ENCODE measurements at regions not wholly inside any gene's neighbourhood (a gene's known extent, or its start where the extent isn't known, plus 50 kb on each side); places are given as distances from the start of the nearest gene placed in this dataset.
A peak's percentile ranks its signal among the peaks of the same experiment; 100 is the strongest.

DNA sequence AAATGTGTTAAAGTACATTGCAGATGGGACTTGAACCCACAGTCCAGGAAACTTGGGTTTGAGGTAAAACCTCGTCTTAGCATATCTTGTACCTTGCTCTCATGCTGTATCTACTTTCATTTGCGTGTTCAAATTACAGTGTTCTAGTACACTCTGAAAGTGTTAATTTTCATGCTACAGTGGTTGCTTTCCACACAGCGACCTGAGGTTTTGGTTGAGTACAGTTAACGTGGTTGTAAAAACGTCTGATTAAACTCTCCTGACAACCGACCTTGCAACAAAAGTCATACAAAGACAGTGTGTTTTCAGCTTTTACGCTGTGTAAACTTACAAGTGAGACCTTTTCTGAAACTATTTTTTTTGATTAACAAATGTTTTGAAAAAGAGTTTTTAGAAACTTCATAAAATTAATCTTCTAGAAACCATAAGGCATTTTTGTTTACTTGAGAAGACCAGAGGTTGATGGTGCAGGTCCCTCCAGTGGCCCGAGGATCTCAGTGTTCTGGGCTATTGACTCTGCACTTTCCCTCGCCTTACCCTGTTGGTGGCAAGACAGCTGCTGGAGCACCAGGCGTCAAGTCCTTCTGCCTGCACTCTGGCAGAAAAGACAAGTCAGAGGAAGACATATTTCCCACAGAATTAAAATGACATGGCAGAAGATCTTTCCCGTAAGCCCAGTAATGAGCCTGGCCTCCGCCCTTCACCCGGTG is 334.0 kb downstream of the THBS2 start:
- Histone ChIP-seq H3K4me1 (peaks cover 0 to 29% (median 13%) of the 10 kb centered on the region in 4 donors), H3K4me3 (no peak overlapping the region), H3K9me3 (no peaks in the 10 kb centered on the region), H3K27ac (peak overlapping the region in 2 of 4 donors; percentile 37 to 52), H3K27me3 (no peaks in the 10 kb centered on the region), H3K36me3 (no peaks in the 10 kb centered on the region)
- intact Hi-C loops (cut with DNase I), result no loop called here
- no peak for DNase-seq
- 28 to 70% methylated on average over 13 of the region's 13 CpGs for WGBS, 2 donors
- TF ChIP-seq EP300 (IDR thresholded peaks at IDR 0.05) (no peak), POLR2AphosphoS5 (IDR thresholded peaks at IDR 0.05) (no peak), POLR2A (IDR thresholded peaks at IDR 0.05) (no peak)
- TF ChIP-seq, protein P1, sequence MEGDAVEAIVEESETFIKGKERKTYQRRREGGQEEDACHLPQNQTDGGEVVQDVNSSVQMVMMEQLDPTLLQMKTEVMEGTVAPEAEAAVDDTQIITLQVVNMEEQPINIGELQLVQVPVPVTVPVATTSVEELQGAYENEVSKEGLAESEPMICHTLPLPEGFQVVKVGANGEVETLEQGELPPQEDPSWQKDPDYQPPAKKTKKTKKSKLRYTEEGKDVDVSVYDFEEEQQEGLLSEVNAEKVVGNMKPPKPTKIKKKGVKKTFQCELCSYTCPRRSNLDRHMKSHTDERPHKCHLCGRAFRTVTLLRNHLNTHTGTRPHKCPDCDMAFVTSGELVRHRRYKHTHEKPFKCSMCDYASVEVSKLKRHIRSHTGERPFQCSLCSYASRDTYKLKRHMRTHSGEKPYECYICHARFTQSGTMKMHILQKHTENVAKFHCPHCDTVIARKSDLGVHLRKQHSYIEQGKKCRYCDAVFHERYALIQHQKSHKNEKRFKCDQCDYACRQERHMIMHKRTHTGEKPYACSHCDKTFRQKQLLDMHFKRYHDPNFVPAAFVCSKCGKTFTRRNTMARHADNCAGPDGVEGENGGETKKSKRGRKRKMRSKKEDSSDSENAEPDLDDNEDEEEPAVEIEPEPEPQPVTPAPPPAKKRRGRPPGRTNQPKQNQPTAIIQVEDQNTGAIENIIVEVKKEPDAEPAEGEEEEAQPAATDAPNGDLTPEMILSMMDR (IDR thresholded peaks at IDR 0.05), result no peak

GRCh38 chr6:168916576-168917211 is 337.0 kb downstream of the THBS2 start:
- H3K4me3 ChIP-seq, result no peak overlapping the region
- intact Hi-C loops (cut with DNase I), result no loop called here
- H3K9me3 ChIP-seq, result no peaks in the 10 kb centered on the region
- peaks cover 0 to 29% (median 13%) of the 10 kb centered on the region in 4 donors for H3K4me1 ChIP-seq
- TF ChIP-seq EP300 (IDR thresholded peaks at IDR 0.05) (no peak), POLR2A (IDR thresholded peaks at IDR 0.05) (no peak), POLR2AphosphoS5 (IDR thresholded peaks at IDR 0.05) (no peak)
- TF ChIP-seq, protein P1 (IDR thresholded peaks at IDR 0.05), result no peak
- peak overlapping the region in 3 of 4 donors; percentile 48 to 76 (median 65) for H3K27ac ChIP-seq
- WGBS, 2 donors, result 60% methylated on average over 11 of the region's 11 CpGs
- DNase-seq, result no peak
- no peaks in the 10 kb centered on the region for H3K27me3 ChIP-seq
- H3K36me3 ChIP-seq, result no peaks in the 10 kb centered on the region

DNA sequence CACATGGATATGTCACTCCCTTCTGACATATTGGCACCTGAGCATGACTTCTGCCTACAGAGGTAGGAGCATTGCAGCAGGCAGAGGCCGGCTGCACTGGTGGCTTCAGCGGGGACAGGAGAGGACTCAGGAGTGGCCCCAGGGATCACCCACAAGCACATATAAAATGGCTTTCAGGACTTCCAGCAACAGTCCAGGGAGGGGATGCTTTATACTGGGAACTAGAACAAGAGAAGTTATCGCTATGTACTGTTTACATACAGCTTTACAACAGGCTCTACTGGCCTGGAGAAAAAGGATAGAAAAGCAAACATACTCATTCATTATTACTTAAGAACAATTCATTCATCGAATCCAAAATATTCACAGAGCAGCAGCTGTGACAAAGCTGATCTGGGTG is 337.8 kb downstream of the THBS2 start:
- Histone ChIP-seq H3K27ac (no peak overlapping the region), H3K4me3 (no peak overlapping the region), H3K4me1 (peaks cover 0 to 29% (median 13%) of the 10 kb centered on the region in 4 donors), H3K9me3 (no peaks in the 10 kb centered on the region), H3K36me3 (no peaks in the 10 kb centered on the region), H3K27me3 (no peaks in the 10 kb centered on the region)
- DNase-seq, result no peak
- 16 to 68% methylated on average over 4 of the region's 4 CpGs for WGBS, 2 donors
- TF ChIP-seq EP300 (IDR thresholded peaks at IDR 0.05) (no peak), POLR2AphosphoS5 (IDR thresholded peaks at IDR 0.05) (no peak), POLR2A (IDR thresholded peaks at IDR 0.05) (no peak)
- TF ChIP-seq, protein P1 (IDR thresholded peaks at IDR 0.05), result no peak
- intact Hi-C loops (cut with DNase I), result no loop called here

DNA sequence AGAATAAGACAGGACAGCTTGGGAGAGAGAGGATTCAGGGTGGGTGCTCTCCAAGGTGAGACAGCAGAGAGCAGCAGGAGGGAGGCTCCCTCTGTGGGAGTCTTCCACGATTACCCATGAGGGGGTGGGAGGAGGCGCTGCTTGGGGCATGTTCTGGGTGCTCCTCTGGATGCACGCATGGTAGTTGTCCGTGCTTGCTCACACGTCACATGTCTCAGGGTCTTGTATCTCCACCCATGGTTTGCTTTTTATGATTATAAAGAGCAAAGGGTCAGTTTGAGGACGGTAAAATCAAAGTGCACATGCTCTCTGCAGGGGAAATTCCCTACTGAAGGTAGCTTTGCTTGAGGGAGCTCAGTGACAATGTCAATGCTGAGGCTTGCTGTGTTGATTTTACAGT is 338.4 kb downstream of the THBS2 start:
- intact Hi-C loops (cut with DNase I), result no loop called here

More for the DNA sequence above, 338.4 kb downstream of the THBS2 start:
- Histone ChIP-seq H3K36me3 (no peaks in the 10 kb centered on the region), H3K4me1 (peaks cover 0 to 28% (median 13%) of the 10 kb centered on the region in 4 donors), H3K9me3 (no peaks in the 10 kb centered on the region), H3K27ac (no peak overlapping the region), H3K27me3 (no peaks in the 10 kb centered on the region), H3K4me3 (no peak overlapping the region)
- TF ChIP-seq, protein P1 (IDR thresholded peaks at IDR 0.05), result no peak
- 20 to 74% methylated on average over 6 of the region's 6 CpGs for WGBS, 2 donors
- DNase-seq, result no peak
